Skin of body (tissue), 1 donor: ENCODE measurements at regions not wholly inside any gene's neighbourhood (a gene's known extent, or its start where the extent isn't known, plus 50 kb on each side); places are given as distances from the start of the nearest gene placed in this dataset.
"Not testable (repeated sequence)": the region's sequence is repeated elsewhere in the genome, so short reads cannot be mapped to it uniquely, and the experiment has no call there.

Source experiments
- DNase-seq: peaks from one replicate; lab custom pipeline; 2025; lab: John Stamatoyannopoulos, UW

DNA sequence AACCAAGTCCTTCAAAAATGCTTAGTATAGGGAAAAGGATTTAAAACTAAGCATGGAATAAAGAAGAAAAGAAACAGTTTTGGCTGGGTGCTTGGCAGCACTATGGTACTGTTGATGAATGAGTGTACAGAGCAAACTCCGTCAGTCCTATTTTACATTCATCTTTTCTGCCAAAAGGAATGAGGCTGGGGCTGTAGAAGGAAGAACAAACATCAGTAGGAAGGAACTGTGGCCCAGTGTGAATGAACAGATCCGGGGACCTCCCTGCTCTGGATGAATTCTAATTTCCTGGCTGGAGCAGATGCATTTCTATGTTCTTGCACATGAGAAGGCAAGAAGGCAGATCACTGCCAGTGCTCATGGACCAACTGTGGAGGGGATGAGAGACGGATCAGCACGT lies 474.0 kb upstream of the MEIS1 start:
- no peak for DNase-seq

DNA sequence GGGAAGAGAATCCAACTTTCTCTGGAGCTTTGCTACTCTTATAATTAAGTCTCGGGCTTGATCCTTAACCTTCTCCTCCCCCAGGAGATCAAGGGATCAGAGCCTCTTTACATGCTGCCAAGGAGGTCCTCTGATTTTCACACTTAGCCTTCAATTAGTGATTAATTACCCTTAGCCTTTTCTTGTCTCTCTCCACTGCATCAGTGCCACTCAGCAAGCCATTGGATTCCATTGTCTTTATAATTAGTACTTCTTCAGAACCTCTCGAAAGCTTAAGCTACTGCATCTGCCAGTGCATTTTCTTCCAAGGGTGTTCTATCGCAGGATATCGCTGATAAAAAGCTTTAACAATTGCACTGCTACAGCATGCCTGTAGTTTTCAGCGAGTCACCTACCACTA lies 477.0 kb upstream of the MEIS1 start:
- no peak for DNase-seq

DNA sequence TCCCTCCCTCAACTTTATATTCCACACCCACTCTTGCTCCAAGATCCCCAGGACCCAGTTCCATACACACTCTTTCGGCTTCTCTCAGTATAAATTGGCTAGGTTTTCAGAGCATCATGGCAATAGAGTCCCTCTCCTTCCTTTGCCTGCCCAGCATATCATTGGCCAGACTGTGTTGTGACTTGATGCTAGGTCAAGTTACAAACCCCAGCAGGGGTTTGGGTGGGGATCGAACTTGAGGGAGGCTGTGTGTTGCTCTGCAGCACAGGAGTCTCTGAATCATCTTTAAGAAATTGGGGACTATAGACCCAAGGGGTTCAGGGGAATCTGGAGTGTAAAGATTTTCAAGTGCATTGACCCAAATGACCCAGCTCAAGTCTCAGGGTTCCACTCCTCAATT lies 477.5 kb upstream of the MEIS1 start:
- DNase-seq, result no peak

GRCh38 chr2:65955259-65955658 lies 479.7 kb upstream of the MEIS1 start:
- no peak for DNase-seq

- DNase-seq, result no peak
Measured at GRCh38 chr2:65952966-65953761, 481.8 kb upstream of the MEIS1 start.

DNA sequence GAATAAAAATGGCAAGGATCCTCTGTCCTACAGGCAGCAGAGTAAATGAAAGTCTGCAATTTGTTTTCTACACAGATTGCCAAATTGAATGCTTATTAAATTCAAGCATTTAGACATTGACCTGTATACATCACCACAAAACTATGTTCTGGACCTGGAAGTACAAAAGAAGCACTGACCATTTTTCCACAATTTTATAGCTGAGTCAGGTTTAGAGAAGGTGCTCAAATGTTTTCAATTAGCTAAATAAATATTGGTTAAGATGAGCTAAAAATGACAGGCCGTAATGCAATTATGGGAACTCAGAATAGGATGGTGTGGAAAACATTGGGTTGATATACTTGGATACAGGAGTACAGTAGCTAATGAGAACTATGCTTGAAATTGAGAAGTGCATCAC lies 490.7 kb upstream of the MEIS1 start:
- no peak for DNase-seq

- no peak for DNase-seq
Measured at GRCh38 chr2:65943099-65943786, 491.7 kb upstream of the MEIS1 start.

- no peak for DNase-seq
Measured at GRCh38 chr2:65940856-65941255, 494.1 kb upstream of the MEIS1 start.

DNA sequence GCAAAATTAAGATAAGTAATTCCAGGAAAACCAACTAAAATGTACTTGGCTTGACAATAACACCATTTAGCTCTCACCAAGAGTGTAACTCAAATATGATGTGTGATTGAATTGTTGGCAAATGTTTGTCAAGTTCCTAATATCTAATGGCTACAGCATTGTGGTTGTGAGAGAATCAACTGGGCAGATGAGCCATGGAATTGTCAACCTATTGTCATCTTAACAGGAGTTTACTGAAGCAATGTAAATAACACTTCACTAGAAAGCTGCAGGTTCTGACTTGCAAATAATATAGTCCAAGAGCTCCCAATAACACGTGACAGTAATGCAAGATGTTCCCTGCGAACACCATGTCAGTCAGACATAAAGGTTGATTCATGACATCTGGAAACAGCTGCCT lies 495.2 kb upstream of the MEIS1 start:
- DNase-seq, result no peak

GRCh38 chr2:65937379-65938160 lies 497.4 kb upstream of the MEIS1 start:
- DNase-seq, result no peak

DNA sequence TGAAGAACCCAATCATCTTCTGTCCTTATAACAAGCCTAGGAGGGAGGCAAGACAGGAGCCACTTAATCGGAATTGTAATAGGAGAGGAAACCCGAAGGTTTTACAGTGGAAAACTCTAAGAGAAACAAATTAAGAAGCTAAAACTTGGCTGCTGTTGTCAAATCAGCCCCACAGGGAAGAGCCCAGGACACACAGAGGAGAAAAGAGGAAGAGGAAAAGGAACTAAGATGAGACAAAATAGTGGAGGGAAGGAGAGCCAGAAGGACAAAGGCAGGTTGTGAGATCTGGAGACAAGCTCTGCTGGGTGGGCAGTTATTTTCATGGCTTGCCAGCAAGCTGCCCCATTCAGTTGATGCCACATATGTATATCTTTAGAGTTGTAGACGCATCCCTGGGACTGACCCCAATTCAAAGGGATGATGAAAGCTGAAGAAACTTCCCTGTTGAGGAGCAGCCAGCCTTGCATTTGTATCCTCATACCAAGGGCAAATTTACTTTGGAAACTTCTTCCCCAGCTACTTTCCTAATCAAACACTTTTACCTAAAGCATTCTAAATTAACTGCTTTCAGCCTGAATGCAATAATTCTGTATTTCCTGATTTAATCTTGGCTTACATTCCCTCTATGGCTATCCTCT lies 499.8 kb upstream of the MEIS1 start:
- DNase-seq, result no peak

GRCh38 chr2:65932571-65932970 lies 500.2 kb upstream of the SPRED2 start:
- no peak for DNase-seq

GRCh38 chr2:65931056-65931455 lies 498.7 kb upstream of the SPRED2 start:
- DNase-seq, result peak; percentile 25

DNA sequence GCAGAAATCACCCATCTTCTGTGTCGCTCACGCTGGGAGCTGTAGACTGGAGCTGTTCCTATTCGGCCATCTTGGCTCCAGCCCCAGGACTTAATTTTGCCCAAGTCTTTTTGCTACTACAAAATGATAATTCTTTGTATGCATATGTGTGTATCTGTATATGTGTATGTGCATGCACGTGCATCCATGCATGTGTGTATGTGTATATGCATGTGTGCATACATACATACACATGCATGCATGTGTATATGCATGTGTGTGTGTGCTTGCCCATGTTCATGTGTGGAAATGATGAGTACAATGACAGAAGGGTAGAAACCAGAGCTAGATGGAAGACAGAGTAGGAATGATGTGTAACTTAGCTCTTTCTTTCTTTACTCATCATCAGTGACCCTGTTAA lies 497.9 kb upstream of the SPRED2 start:
- no peak for DNase-seq

DNA sequence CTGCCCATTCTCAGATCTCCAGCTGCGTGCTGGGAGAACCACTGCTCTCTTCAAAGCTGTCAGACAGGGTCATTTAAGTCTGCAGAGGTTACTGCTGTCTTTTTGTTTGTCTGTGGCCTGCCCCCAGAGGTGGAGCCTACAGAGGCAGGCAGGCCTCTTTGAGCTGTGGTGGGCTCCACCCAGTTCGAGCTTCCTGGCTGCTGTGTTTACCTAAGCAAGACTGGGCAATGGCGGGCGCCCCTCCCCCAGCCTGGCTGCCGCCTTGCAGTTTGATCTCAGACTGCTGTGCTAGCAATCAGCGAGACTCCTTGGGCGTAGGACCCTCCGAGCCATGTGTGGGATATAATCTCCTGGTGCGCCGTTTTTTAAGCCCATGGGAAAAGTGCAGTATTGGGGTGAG lies 497.3 kb upstream of the SPRED2 start:
- not testable (repeated sequence) for DNase-seq

- DNase-seq, result no peak
Measured at GRCh38 chr2:65922794-65923193, 490.4 kb upstream of the SPRED2 start.

DNA sequence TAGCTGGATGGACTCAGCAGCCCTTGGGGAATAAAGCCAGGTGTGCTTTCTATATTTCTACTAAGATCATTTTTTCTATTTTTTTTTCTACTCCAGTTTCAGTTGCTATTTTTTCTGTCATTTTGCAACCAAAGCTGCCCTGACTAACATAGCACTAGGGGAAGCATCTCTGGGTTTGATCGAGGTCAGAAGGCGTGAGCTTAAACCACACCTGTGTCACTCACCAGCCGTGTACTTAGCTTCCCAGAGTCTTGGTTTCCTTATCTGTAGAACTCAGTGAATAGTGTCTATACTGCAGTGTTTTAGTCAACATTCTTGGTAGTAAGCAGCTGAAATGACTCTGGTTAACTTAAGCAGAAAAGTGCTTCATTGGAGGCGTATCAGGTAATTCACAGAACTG lies 489.6 kb upstream of the SPRED2 start:
- DNase-seq, result no peak

DNA sequence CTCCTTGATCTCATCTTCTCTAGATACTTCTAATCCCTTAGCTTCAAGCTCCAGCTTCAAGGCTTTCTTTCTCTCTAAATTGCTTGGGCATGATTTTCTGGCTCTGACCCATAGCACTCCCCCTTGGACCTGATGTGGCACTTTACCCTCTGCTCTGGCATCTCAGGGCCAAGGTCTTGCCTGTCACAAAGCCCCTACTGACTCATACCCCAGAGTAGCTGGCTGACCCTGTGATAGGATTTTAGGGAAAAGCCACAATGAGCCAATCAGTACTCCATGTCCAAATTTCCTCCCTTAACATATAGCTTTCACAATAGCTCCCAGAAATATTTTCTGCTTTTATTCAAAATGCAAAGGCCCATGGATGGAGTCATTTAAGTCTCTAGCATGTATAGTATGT lies 488.7 kb upstream of the SPRED2 start:
- no peak for DNase-seq

- no peak for DNase-seq
Measured at GRCh38 chr2:65920659-65921058, 488.3 kb upstream of the SPRED2 start.

GRCh38 chr2:65919550-65920188 lies 487.3 kb upstream of the SPRED2 start:
- DNase-seq, result no peak

GRCh38 chr2:65918760-65919187 lies 486.4 kb upstream of the SPRED2 start:
- DNase-seq, result no peak
